A549 (cell line): ENCODE measurements at regions not wholly inside any gene's neighbourhood (a gene's known extent, or its start where the extent isn't known, plus 50 kb on each side); places are given as distances from the start of the nearest gene placed in this dataset.

ENCODE experiments used
- ATAC-seq, 2 experiments: fragments of 200-7000 bp in 1 of 2; fragments of >200 bp in 1 of 2; cut with Nextera tagmentation in 1 of 2; cut with Tn5 transposase in 1 of 2; 3 replicates each; pipeline versions ENCODE4 v1.8.0 to v1.9.1; 2018 to 2020; ENCODE audit warnings: mild to moderate bottlenecking in 1 of 2, moderate library complexity in 1 of 2
- CTCF ChIA-PET: fragments of 300-600 bp; sonication (Branson Sonifier 250); formaldehyde crosslinking; extraction: SDS; loops from one replicate; lab custom pipeline; 2021; ENCODE audit warnings: antibody characterized with exemption, inconsistent platforms; lab: Yijun Ruan, JAX
- POLR2A ChIA-PET: fragments of 350-600 bp; formaldehyde crosslinking; extraction: SDS; loops from one replicate; lab custom pipeline; 2021; ENCODE audit warnings: antibody characterized with exemption, inconsistent platforms; lab: Yijun Ruan, JAX
- DNase-seq, 2 experiments: peaks; one replicate each; pipeline versions ENCODE4 v3.0.0 to v3.0.0-alpha.2; 2011 to 2016; ENCODE audit warnings: low read depth in 1 of 2, low spot score in 1 of 2
- FAIRE-seq: peaks from 2 replicates; lab custom pipeline; 2011; peaks lifted over from hg19 to GRCh38; lab: Jason Lieb, UNC
- H3K27ac ChIP-seq, 2 experiments: fragments of >200 bp; sonication (Bioruptor Twin); formaldehyde crosslinking; 3 replicates each; pipeline ENCODE4 v1.5.1; 2016 to 2017
- H3K4me1 ChIP-seq: fragments of >200 bp; sonication (Bioruptor Twin); formaldehyde crosslinking; 3 replicates; pipeline ENCODE4 v1.6.1; 2016
- H3K4me2 ChIP-seq: fragments of >200 bp; sonication (Bioruptor Twin); formaldehyde crosslinking; 3 replicates; pipeline ENCODE4 v1.6.1; 2016
- H3K4me3 ChIP-seq: fragments of >200 bp; sonication (Bioruptor Twin); formaldehyde crosslinking; 3 replicates; pipeline ENCODE4 v1.5.1; 2016
- H3K9me3 ChIP-seq: fragments of >200 bp; sonication (Bioruptor Twin); formaldehyde crosslinking; 3 replicates; pipeline ENCODE4 v1.6.1; 2016
- BCL3 ChIP-seq: fragments of >200 bp; sonication (Bioruptor Twin); formaldehyde crosslinking; IDR thresholded peaks from 3 replicates; pipeline ENCODE4 v1.6.1; 2016
- CBX2 ChIP-seq: fragments of 200-600 bp; sonication (generic); IDR thresholded peaks from 2 replicates; pipeline ENCODE4 v1.6.1; 2016; ENCODE audit warnings: low read depth, mild to moderate bottlenecking, borderline replicate concordance
- CBX8 ChIP-seq: fragments of 200-600 bp; sonication (generic); IDR thresholded peaks from 2 replicates; pipeline ENCODE4 v1.6.1; 2016
- CEBPB ChIP-seq, 2 experiments: fragments of >200 bp in 1 of 2; sonication (Bioruptor Twin) in 1 of 2; formaldehyde crosslinking in 1 of 2; IDR thresholded peaks; 2 replicates each; pipeline ENCODE4 v1.6.1; 2012 to 2016
- CHD2 ChIP-seq: fragments of 150-350 bp; IDR thresholded peaks from 2 replicates; pipeline ENCODE4 v1.6.1; 2014; ENCODE audit warnings: low read length; ENCODE audit not compliant: partially characterized antibody
- CTCF ChIP-seq: fragments of >200 bp; sonication (Bioruptor Twin); formaldehyde crosslinking; IDR thresholded peaks from 3 replicates; pipeline ENCODE4 v1.5.1; 2016
- ESRRA ChIP-seq: fragments of 150-350 bp; IDR thresholded peaks from 2 replicates; pipeline ENCODE4 v1.6.1; 2014; ENCODE audit warnings: mild to moderate bottlenecking, low read length, borderline replicate concordance
- GATA3 ChIP-seq: IDR thresholded peaks from 2 replicates; pipeline ENCODE4 v1.6.1; 2012; ENCODE audit warnings: borderline replicate concordance
- HEYL ChIP-seq: fragments of 250-450 bp; sonication (Bioruptor Pico); IDR thresholded peaks from 2 replicates; pipeline ENCODE4 v1.8.0; 2021; ENCODE audit warnings: mild to moderate bottlenecking, moderate library complexity
- HOXB13 ChIP-seq: fragments of 250-450 bp; sonication (Bioruptor Pico); IDR thresholded peaks from 2 replicates; pipeline ENCODE4 v1.5.0; 2020; ENCODE audit warnings: low read depth, mild to moderate bottlenecking, moderate library complexity
- HOXB5 ChIP-seq: fragments of 250-450 bp; sonication (Bioruptor Pico); IDR thresholded peaks from 2 replicates; pipeline ENCODE4 v1.5.0; 2020; ENCODE audit warnings: mild to moderate bottlenecking, moderate library complexity
- JUNB ChIP-seq: fragments of >200 bp; sonication (Bioruptor Twin); formaldehyde crosslinking; IDR thresholded peaks from 2 replicates; pipeline ENCODE4 v1.6.1; 2016
- KDM1A ChIP-seq: fragments of 200-600 bp; sonication (generic); IDR thresholded peaks from 2 replicates; pipeline ENCODE4 v1.6.1; 2016; ENCODE audit warnings: low read depth, mild to moderate bottlenecking
- MAZ ChIP-seq: fragments of 150-350 bp; IDR thresholded peaks from 2 replicates; pipeline ENCODE4 v1.6.1; 2014; ENCODE audit warnings: antibody characterized with exemption, low read depth, low read length, borderline replicate concordance
- MYC ChIP-seq: IDR thresholded peaks from 2 replicates; pipeline ENCODE4 v1.6.1; 2012; ENCODE audit warnings: mild to moderate bottlenecking, inconsistent platforms, low read length, improper control_type of control experiment, borderline replicate concordance
- NR3C1 ChIP-seq: fragments of >200 bp; sonication (Bioruptor Twin); formaldehyde crosslinking; IDR thresholded peaks from 3 replicates; pipeline ENCODE4 v1.6.1; 2017
- PHF8 ChIP-seq: fragments of 200-600 bp; sonication (generic); IDR thresholded peaks from 2 replicates; pipeline ENCODE4 v1.6.1; 2016; ENCODE audit warnings: low read depth, mild to moderate bottlenecking, antibody characterized with exemption, moderate library complexity, borderline replicate concordance
- RAD21 ChIP-seq, 2 experiments: fragments of >200 bp in 1 of 2; sonication (Bioruptor Twin) in 1 of 2; formaldehyde crosslinking in 1 of 2; IDR thresholded peaks in 1 of 2; conservative IDR thresholded peaks in 1 of 2; 2 replicates in 1 of 2; 3 replicates in 1 of 2; pipeline ENCODE4 v1.6.1; 2012 to 2018; ENCODE audit warnings: inconsistent platforms in 1 of 2
- RFX5 ChIP-seq: fragments of 450-650 bp; IDR thresholded peaks from 2 replicates; pipeline ENCODE4 v1.7.1; 2014; ENCODE audit warnings: antibody characterized with exemption, mild to moderate bottlenecking, moderate library complexity
- RNF2 ChIP-seq: fragments of 200-600 bp; sonication (generic); IDR thresholded peaks from 2 replicates; pipeline ENCODE4 v1.6.1; 2016; ENCODE audit warnings: low read depth, mild to moderate bottlenecking, antibody characterized with exemption, moderate library complexity, borderline replicate concordance
- SMC3 ChIP-seq: fragments of >200 bp; sonication (Bioruptor Twin); formaldehyde crosslinking; IDR thresholded peaks from 3 replicates; pipeline ENCODE4 v1.6.1; 2018; ENCODE audit warnings: inconsistent platforms
- SREBF2 ChIP-seq: fragments of 450-650 bp; IDR thresholded peaks from 2 replicates; pipeline ENCODE4 v1.6.1; 2014; ENCODE audit warnings: mild to moderate bottlenecking, moderate library complexity
- ZC3H11A ChIP-seq: fragments of 450-650 bp; IDR thresholded peaks from 2 replicates; pipeline ENCODE4 v1.6.1; 2014; ENCODE audit warnings: antibody characterized with exemption, mild to moderate bottlenecking
- ZNF302 ChIP-seq: fragments of 250-450 bp; sonication (Bioruptor Pico); IDR thresholded peaks from 2 replicates; pipeline ENCODE4 v1.9.0; 2021; ENCODE audit warnings: inconsistent platforms, mild to moderate bottlenecking, moderate library complexity
- ZSCAN20 ChIP-seq: fragments of 250-450 bp; sonication (Bioruptor Pico); IDR thresholded peaks from 2 replicates; pipeline ENCODE4 v1.8.0; 2022; ENCODE audit warnings: mild to moderate bottlenecking, moderate library complexity
- WGBS: methylation state at CpG from one replicate; pipeline ENCODE4 v1.1.6; 2017; ENCODE audit errors: missing lambda C conversion rate; 5-methylcytosine and 5-hydroxymethylcytosine counted together
- TF ChIP-seq, protein P1 (sequence below): IDR thresholded peaks from 2 replicates; pipeline ENCODE4 v1.6.1; 2012; ENCODE audit warnings: low read depth, borderline replicate concordance
- TF ChIP-seq, protein P2 (sequence below): fragments of 200-600 bp; sonication (generic); IDR thresholded peaks from 2 replicates; pipeline ENCODE4 v1.6.1; 2016; ENCODE audit warnings: antibody characterized with exemption, mild to moderate bottlenecking, moderate library complexity

- Histone ChIP-seq H3K27ac (no peak overlapping the region), H3K4me1 (no peaks in the 10 kb centered on the region), H3K9me3 (no peaks in the 10 kb centered on the region), H3K4me2 (no peak overlapping the region), H3K4me3 (no peak overlapping the region)
- WGBS, result 2% methylated on average over 3 of the region's 3 CpGs
- CTCF ChIA-PET, result no interaction called here
- DNase-seq, result no peak
- no peak for ATAC-seq
- POLR2A ChIA-PET, result no interaction called here
- FAIRE-seq, result no peak
- TF ChIP-seq NR3C1 (no peak), CBX2 (no peak), HOXB5 (CRISPR knock-in tag) (no peak), MAZ (no peak), BCL3 (no peak), CBX8 (no peak), HEYL (CRISPR knock-in tag) (no peak), CEBPB (IDR thresholded peaks at IDR 0.05) (no peak), KDM1A (no peak), MYC (no peak), RAD21 (conservative IDR thresholded peaks at IDR 0.05 in 1 of 2, IDR thresholded peaks at IDR 0.05 in 1 of 2) (no peak), PHF8 (no peak), JUNB (no peak), RFX5 (no peak)
- TF ChIP-seq, all 56 proteins: peak for 0
Observed at GRCh38 chr6:86581833-86582232, 355.5 kb upstream of the HTR1E start.

DNA sequence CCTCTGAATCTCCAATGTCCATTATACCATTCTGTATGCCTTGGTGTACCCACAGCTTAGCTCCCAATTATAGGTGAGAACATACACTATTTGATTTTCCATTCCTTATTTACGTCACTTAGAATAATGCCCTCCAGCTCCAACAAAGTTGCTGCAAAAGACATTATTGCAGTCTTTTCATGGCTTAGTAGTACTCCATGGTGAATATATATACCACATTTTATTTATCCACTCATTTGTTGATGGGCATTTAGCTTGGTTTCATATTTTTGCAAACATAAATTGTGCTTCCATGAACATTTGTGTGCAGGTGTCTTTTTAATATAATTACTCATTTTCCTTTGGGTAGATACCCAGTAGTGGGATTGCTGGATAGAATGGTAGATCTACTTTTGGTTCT, 374.1 kb upstream of the HTR1E start:
- no peak for ATAC-seq
- CTCF ChIA-PET, result no interaction called here

More for the DNA sequence above, 374.1 kb upstream of the HTR1E start:
- POLR2A ChIA-PET, result no interaction called here
- Histone ChIP-seq H3K4me3 (no peak overlapping the region), H3K4me2 (no peak overlapping the region), H3K9me3 (no peaks in the 10 kb centered on the region)
- TF ChIP-seq, protein P1, sequence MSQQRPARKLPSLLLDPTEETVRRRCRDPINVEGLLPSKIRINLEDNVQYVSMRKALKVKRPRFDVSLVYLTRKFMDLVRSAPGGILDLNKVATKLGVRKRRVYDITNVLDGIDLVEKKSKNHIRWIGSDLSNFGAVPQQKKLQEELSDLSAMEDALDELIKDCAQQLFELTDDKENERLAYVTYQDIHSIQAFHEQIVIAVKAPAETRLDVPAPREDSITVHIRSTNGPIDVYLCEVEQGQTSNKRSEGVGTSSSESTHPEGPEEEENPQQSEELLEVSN, result no peak
- TF ChIP-seq CHD2 (no peak), ZC3H11A (no peak), HOXB13 (no peak), RNF2 (no peak), SREBF2 (no peak), HOXB5 (CRISPR knock-in tag) (no peak), RFX5 (no peak), SMC3 (no peak), CTCF (no peak), GATA3 (no peak), ESRRA (no peak), MYC (no peak), ZNF302 (CRISPR knock-in tag) (no peak), ZSCAN20 (CRISPR knock-in tag) (no peak), NR3C1 (no peak)
- TF ChIP-seq, protein P2, sequence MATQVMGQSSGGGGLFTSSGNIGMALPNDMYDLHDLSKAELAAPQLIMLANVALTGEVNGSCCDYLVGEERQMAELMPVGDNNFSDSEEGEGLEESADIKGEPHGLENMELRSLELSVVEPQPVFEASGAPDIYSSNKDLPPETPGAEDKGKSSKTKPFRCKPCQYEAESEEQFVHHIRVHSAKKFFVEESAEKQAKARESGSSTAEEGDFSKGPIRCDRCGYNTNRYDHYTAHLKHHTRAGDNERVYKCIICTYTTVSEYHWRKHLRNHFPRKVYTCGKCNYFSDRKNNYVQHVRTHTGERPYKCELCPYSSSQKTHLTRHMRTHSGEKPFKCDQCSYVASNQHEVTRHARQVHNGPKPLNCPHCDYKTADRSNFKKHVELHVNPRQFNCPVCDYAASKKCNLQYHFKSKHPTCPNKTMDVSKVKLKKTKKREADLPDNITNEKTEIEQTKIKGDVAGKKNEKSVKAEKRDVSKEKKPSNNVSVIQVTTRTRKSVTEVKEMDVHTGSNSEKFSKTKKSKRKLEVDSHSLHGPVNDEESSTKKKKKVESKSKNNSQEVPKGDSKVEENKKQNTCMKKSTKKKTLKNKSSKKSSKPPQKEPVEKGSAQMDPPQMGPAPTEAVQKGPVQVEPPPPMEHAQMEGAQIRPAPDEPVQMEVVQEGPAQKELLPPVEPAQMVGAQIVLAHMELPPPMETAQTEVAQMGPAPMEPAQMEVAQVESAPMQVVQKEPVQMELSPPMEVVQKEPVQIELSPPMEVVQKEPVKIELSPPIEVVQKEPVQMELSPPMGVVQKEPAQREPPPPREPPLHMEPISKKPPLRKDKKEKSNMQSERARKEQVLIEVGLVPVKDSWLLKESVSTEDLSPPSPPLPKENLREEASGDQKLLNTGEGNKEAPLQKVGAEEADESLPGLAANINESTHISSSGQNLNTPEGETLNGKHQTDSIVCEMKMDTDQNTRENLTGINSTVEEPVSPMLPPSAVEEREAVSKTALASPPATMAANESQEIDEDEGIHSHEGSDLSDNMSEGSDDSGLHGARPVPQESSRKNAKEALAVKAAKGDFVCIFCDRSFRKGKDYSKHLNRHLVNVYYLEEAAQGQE, result no peak
- TF ChIP-seq, all 56 proteins: peak for 0
- no peak for FAIRE-seq
- no peak for DNase-seq
- Histone ChIP-seq H3K27ac (no peak overlapping the region), H3K4me1 (no peaks in the 10 kb centered on the region)
- WGBS, result 5% methylated on average over 1 of the region's 1 CpG
